ENCODE measurements at regions not wholly inside any gene's neighbourhood (a gene's known extent, or its start where the extent isn't known, plus 50 kb on each side); places are given as distances from the start of the nearest gene placed in this dataset. TPM values are rescaled to one million over a fixed set of nuclear protein-coding genes. Genes with fewer than 3 reads are reported as not detected.

Small RNAs in the stretch of these regions (microRNA-seq; reads per million reads assigned to microRNA genes)
- gene RN7SL366P (ENCODE audit: insufficient read depth, insufficient read length) = not detected

Small RNAs in the stretch of these regions (small RNA-seq; reads per million reads assigned to genes)
- gene RN7SL366P = 0 to 0.76 (median 0) reads per million in 5 experiments

All from IMR-90 (cell line).